AG09309 (cell line): ENCODE measurements at regions not wholly inside any gene's neighbourhood (a gene's known extent, or its start where the extent isn't known, plus 50 kb on each side); places are given as distances from the start of the nearest gene placed in this dataset.
A peak's percentile ranks its signal among the peaks of the same experiment; 100 is the strongest.

Source experiments
- DNase-seq: peaks from one replicate; pipeline ENCODE4 v3.0.0-alpha.2; 2010; ENCODE audit warnings: low read depth
- H3K4me3 ChIP-seq: 2 replicates; pipeline ENCODE4 v1.5.1; 2011; ENCODE audit warnings: mild to moderate bottlenecking, low read depth, low read length, moderate library complexity; ENCODE audit not compliant: control insufficient read depth
- TF ChIP-seq, protein P1 (sequence below): IDR thresholded peaks from 2 replicates; pipeline ENCODE4 v1.5.1; 2011; ENCODE audit warnings: mild to moderate bottlenecking, low read depth, low read length, inconsistent platforms; ENCODE audit not compliant: insufficient read depth, control insufficient read depth; ENCODE audit errors: missing control alignments

DNA sequence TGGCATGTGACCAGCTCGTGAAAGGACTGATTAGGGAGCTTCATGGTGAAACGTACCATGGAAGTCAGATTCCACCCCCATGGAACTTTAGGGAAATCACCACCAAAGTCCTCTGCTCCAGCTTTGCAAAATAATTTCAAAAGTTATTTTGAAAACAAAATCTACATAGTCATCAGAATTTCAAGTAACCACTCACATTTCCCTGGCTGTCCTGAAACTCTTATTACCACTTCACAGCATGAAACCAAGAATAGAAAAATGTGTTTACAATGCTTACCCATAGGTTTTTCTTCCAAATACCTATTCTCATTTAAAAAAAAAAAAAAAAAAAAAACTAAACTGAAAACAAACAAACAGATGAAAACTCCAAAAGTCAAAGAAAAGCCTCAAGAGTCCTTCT lies 198.7 kb downstream of the PDGFRA start:
- DNase-seq, result no peak
- H3K4me3 ChIP-seq, result no peak overlapping the region
- TF ChIP-seq, protein P1, sequence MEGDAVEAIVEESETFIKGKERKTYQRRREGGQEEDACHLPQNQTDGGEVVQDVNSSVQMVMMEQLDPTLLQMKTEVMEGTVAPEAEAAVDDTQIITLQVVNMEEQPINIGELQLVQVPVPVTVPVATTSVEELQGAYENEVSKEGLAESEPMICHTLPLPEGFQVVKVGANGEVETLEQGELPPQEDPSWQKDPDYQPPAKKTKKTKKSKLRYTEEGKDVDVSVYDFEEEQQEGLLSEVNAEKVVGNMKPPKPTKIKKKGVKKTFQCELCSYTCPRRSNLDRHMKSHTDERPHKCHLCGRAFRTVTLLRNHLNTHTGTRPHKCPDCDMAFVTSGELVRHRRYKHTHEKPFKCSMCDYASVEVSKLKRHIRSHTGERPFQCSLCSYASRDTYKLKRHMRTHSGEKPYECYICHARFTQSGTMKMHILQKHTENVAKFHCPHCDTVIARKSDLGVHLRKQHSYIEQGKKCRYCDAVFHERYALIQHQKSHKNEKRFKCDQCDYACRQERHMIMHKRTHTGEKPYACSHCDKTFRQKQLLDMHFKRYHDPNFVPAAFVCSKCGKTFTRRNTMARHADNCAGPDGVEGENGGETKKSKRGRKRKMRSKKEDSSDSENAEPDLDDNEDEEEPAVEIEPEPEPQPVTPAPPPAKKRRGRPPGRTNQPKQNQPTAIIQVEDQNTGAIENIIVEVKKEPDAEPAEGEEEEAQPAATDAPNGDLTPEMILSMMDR, result no peak

DNA sequence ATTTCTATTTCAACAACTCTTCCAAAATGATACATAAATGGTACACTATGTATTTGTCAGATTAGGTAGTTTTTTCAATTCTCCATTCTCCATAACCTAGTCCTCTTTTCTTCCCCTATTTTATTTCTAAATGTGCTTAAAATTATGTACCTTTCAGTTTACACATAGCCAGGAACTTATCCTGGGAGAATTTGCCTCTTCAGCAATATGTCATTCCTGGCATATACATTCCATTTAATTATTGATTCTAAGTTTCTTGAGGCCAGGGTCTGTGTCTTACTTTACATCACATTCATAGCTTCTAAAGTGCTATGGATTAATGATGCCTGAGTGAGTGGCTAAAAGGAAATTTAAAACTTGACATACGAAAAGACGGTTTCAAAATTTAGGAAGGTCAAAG lies 199.8 kb downstream of the PDGFRA start:
- no peak for DNase-seq
- H3K4me3 ChIP-seq, result no peak overlapping the region
- TF ChIP-seq, protein P1, result no peak

DNA sequence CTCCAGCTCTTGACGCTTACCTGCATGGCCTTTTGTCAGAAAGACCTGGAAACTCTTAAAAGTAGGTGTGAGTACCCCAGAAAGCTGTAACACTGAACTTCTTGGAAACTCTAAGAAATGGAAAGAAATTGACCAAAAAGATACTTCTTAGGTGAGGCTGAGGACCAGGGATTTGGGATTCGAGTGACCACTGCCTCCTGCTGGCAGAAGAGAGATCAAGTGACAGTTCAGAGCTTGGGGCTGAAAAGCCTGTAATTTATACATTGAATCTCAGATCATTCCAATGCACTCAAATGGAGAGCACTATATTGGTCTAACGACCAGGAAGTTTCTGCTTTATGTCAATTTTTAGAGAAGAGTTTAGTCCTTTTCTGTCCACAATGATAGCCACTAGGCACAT lies 204.6 kb downstream of the PDGFRA start:
- TF ChIP-seq, protein P1, result peak; percentile 48
- DNase-seq, result no peak
- no peak overlapping the region for H3K4me3 ChIP-seq

DNA sequence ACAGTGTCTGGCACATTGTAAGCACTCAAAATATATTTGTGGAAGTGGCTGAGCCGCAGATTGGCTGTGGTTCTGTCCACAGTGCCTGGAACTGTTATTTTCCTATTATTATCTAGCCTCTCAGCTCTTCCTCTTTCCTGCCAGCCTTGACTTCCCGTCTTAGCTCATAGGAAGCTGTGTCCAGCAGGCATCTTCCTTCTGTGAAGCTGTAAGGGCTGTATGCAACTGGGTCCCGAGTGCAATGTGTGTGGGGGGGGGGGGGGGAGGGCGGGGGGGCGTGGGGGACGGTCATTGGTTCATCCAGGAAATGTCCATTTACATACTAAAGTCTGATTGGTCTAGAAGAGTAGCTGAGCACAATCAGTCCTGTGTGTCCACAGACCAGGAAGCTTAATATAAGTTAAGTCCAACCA lies 210.7 kb downstream of the PDGFRA start:
- TF ChIP-seq, protein P1, result no peak
- H3K4me3 ChIP-seq, result no peak overlapping the region
- DNase-seq, result peak; percentile 16

DNA sequence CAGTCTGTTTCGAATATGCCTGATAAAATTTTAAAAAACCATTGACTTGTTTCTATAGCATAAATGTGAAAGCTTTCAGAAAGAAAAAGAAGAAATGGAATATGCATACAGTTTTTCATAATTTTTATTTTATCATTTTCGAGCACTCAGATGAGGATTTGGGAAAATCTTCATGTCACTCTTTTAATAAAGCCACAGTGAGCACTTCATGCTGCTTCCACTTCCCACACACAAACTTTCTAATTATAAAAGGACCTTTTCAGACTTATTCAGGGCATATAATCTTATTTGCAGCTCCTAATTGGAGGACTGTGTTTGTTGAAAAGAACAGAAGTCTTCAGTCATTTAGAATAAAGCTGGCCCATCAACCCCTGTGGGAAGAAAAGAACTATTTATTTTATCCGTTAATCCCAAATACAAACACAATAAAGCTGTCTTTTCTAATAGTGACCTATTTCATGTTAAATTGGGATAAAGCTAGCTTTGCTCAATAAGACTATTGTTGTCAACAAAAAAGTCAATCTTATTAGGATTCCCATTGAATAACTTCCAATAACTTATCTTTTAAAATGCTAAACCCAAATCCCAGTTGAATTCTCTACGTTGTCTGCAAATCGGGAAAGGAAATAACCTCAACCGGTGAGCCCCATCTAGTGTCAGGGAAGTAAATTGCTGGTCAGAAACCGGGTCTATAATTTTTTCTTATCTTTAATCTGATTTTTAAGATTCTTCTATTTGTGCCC lies 211.5 kb downstream of the PDGFRA start:
- no peak for DNase-seq
- TF ChIP-seq, protein P1, result peak; percentile 56
- no peak overlapping the region for H3K4me3 ChIP-seq

DNA sequence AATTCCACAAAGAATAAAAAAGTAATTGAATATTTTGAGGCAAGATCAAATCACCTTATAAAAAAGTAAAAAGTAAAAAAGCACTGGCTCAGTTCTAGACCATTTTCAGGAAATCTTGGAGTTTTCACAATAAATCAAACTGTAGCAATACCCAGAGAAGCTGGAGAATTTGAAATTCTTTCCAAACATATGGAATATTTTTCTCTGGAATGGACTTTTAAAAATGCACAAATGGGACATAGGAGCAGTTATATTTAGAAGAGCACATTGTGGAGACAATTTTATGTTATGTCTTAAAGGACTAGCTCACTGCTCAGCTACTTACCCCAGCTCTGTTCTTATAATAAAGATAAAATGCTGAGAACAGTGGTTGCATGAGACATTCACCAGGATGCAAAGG lies 211.9 kb upstream of the KIT start:
- H3K4me3 ChIP-seq, result no peak overlapping the region
- DNase-seq, result no peak
- TF ChIP-seq, protein P1, result no peak

DNA sequence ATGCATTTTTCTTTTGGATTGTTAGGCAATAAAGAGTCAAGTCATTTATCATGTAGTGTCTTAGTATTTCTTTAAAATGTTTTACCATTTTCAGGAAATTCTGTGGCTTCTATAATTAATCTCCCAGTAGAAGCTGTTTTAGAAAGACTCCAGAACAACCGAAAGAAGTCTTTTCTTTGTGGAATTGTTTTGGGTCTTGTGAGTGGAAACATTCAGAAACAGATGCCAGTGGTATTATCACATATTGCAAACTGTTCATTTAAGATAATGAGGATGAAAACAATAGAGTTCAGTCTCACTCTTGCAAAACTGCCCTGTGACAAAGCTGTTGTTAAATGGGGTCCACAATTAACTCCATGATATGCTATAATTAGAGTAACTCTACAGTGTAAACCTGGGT lies 211.2 kb upstream of the KIT start:
- no peak overlapping the region for H3K4me3 ChIP-seq
- TF ChIP-seq, protein P1, result no peak
- no peak for DNase-seq
